ENCODE measurements at regions not wholly inside any gene's neighbourhood (a gene's known extent, or its start where the extent isn't known, plus 50 kb on each side); places are given as distances from the start of the nearest gene placed in this dataset.
"Not testable (repeated sequence)": the region's sequence is repeated elsewhere in the genome, so short reads cannot be mapped to it uniquely, and the experiment has no call there.

DNA sequence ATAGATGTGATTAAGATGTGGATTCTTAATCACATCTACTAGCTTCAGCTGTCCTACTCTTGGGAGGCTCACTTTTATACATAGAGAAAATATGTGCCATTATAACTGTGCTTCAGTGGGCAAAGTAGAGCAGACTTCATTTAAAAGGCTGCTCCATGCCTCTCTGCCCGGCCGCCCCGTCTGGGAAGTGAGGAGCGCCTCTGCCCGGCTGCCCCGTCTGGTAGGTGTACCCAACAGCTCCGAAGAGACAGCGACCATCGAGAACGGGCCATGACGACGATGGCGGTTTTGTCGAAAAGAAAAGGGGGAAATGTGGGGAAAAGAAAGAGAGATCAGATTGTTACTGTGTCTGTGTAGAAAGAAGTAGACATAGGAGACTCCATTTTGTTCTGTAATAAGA lies 126.4 kb downstream of the TMX1 start:
- TF ChIP-seq, protein P1, sequence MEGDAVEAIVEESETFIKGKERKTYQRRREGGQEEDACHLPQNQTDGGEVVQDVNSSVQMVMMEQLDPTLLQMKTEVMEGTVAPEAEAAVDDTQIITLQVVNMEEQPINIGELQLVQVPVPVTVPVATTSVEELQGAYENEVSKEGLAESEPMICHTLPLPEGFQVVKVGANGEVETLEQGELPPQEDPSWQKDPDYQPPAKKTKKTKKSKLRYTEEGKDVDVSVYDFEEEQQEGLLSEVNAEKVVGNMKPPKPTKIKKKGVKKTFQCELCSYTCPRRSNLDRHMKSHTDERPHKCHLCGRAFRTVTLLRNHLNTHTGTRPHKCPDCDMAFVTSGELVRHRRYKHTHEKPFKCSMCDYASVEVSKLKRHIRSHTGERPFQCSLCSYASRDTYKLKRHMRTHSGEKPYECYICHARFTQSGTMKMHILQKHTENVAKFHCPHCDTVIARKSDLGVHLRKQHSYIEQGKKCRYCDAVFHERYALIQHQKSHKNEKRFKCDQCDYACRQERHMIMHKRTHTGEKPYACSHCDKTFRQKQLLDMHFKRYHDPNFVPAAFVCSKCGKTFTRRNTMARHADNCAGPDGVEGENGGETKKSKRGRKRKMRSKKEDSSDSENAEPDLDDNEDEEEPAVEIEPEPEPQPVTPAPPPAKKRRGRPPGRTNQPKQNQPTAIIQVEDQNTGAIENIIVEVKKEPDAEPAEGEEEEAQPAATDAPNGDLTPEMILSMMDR (IDR thresholded peaks at IDR 0.05; ENCODE audit: control extremely low read depth in 1 of 3, insufficient read depth in 1 of 3, low read depth in 1 of 3, low read length in 3 of 3) = not testable (repeated sequence)
- not testable (repeated sequence) for TF ChIP-seq POLR2A (IDR thresholded peaks at IDR 0.05; ENCODE audit: control extremely low read depth in 1 of 2, low read depth in 2 of 2, low read length in 2 of 2); GABPA (IDR thresholded peaks at IDR 0.05; ENCODE audit: borderline replicate concordance, insufficient read depth, low read length); HDAC2 (IDR thresholded peaks at IDR 0.05; ENCODE audit: borderline replicate concordance in 1 of 2, low read depth in 2 of 2, low read length in 2 of 2); TAF1 (IDR thresholded peaks at IDR 0.05; ENCODE audit: low read depth, low read length); POU5F1 (IDR thresholded peaks at IDR 0.05; ENCODE audit: low read depth, low read length); CREB1 (IDR thresholded peaks at IDR 0.05); ZNF274 (IDR thresholded peaks at IDR 0.05; ENCODE audit: borderline replicate concordance, extremely low read depth, low read length)

All from H1 (cell line).